HEK293 (cell line): ENCODE measurements at regions not wholly inside any gene's neighbourhood (a gene's known extent, or its start where the extent isn't known, plus 50 kb on each side); places are given as distances from the start of the nearest gene placed in this dataset.
"Not testable (repeated sequence)": the region's sequence is repeated elsewhere in the genome, so short reads cannot be mapped to it uniquely, and the experiment has no call there.

Source experiments
- CTCF ChIA-PET: fragments of 350-600 bp; formaldehyde crosslinking; extraction: SDS; loops from one replicate; lab custom pipeline; 2021; ENCODE audit warnings: antibody characterized with exemption; lab: Yijun Ruan, JAX
- POLR2A ChIA-PET: fragments of 300-600 bp; formaldehyde crosslinking; extraction: SDS; loops from one replicate; lab custom pipeline; 2020; ENCODE audit warnings: antibody characterized with exemption, inconsistent platforms; lab: Yijun Ruan, JAX
- H3K27ac ChIP-seq: fragments of 200-500 bp; sonication (Bioruptor generic); 2 replicates; pipeline ENCODE4 v1.5.1; 2014; ENCODE audit warnings: low read depth, low read length, control low read depth, inconsistent platforms; ENCODE audit errors: extremely low read depth
- H3K36me3 ChIP-seq, 2 experiments: fragments of 200-500 bp in 1 of 2; sonication (Bioruptor generic) in 1 of 2; 1 replicate in 1 of 2; 2 replicates in 1 of 2; pipeline ENCODE4 v1.5.1; 2014 to 2017; ENCODE audit warnings: inconsistent platforms in 2 of 2, low read length in 2 of 2; ENCODE audit not compliant: control insufficient read depth in 2 of 2, insufficient read depth in 1 of 2
- H3K4me1 ChIP-seq: fragments of 200-500 bp; sonication (Bioruptor generic); 2 replicates; pipeline ENCODE4 v1.5.1; 2014; ENCODE audit warnings: mild to moderate bottlenecking, low read length, inconsistent platforms; ENCODE audit not compliant: control insufficient read depth, insufficient read depth
- H3K4me3 ChIP-seq: 2 replicates; pipeline ENCODE4 v1.5.1; 2011; ENCODE audit warnings: low read depth, mild to moderate bottlenecking, control low read depth, low read length, moderate library complexity
- H3K9me3 ChIP-seq: fragments of 200-500 bp; sonication (Bioruptor generic); 2 replicates; pipeline ENCODE4 v1.5.1; 2014; ENCODE audit warnings: low read depth, low read length, inconsistent platforms; ENCODE audit not compliant: control insufficient read depth, insufficient read depth
- ATF2 ChIP-seq: fragments of 450-650 bp; formaldehyde crosslinking; IDR thresholded peaks from 2 replicates; pipeline ENCODE4 v1.5.1; 2016; ENCODE audit warnings: missing biosample characterization, missing genetic modification characterization, low read depth
- KLF10 ChIP-seq: fragments of 450-650 bp; IDR thresholded peaks from 2 replicates; pipeline ENCODE4 v1.5.1; 2018; ENCODE audit warnings: missing biosample characterization, mild to moderate bottlenecking, missing genetic modification characterization
- PRDM2 ChIP-seq: fragments of 450-650 bp; formaldehyde crosslinking; IDR thresholded peaks from 2 replicates; pipeline ENCODE4 v1.5.1; 2016; ENCODE audit warnings: missing biosample characterization, missing genetic modification characterization, borderline replicate concordance
- SCRT1 ChIP-seq: fragments of 450-650 bp; formaldehyde crosslinking; IDR thresholded peaks from 2 replicates; pipeline ENCODE4 v1.5.1; 2016; ENCODE audit warnings: missing biosample characterization, missing genetic modification characterization, borderline replicate concordance
- SCRT2 ChIP-seq: fragments of 450-650 bp; formaldehyde crosslinking; IDR thresholded peaks from 2 replicates; pipeline ENCODE4 v1.5.1; 2016; ENCODE audit warnings: missing biosample characterization, missing genetic modification characterization
- ZNF157 ChIP-seq: fragments of 450-650 bp; formaldehyde crosslinking; IDR thresholded peaks from 2 replicates; pipeline ENCODE4 v1.5.1; 2016; ENCODE audit warnings: missing biosample characterization, missing genetic modification characterization
- ZNF16 ChIP-seq: fragments of 450-650 bp; formaldehyde crosslinking; IDR thresholded peaks from 2 replicates; pipeline ENCODE4 v1.5.1; 2016; ENCODE audit warnings: low read depth, missing biosample characterization, missing genetic modification characterization
- ZNF2 ChIP-seq: fragments of 450-650 bp; formaldehyde crosslinking; IDR thresholded peaks from 2 replicates; pipeline ENCODE4 v1.5.1; 2016; ENCODE audit warnings: missing biosample characterization, missing genetic modification characterization
- ZNF510 ChIP-seq: fragments of 450-650 bp; formaldehyde crosslinking; IDR thresholded peaks from 2 replicates; pipeline ENCODE4 v1.5.1; 2018; ENCODE audit warnings: mild to moderate bottlenecking, missing genetic modification characterization, missing biosample characterization; ENCODE audit not compliant: insufficient replicate concordance
- ZNF548 ChIP-seq: fragments of 450-650 bp; formaldehyde crosslinking; IDR thresholded peaks from 2 replicates; pipeline ENCODE4 v1.5.1; 2016; ENCODE audit warnings: missing biosample characterization, missing genetic modification characterization
- ZNF560 ChIP-seq: fragments of 450-650 bp; formaldehyde crosslinking; IDR thresholded peaks from 2 replicates; pipeline ENCODE4 v1.5.1; 2017; ENCODE audit warnings: missing biosample characterization, missing genetic modification characterization, borderline replicate concordance
- ZNF629 ChIP-seq: fragments of 450-650 bp; formaldehyde crosslinking; IDR thresholded peaks from 2 replicates; pipeline ENCODE4 v1.5.1; 2017; ENCODE audit warnings: missing biosample characterization, missing genetic modification characterization
- ZNF76 ChIP-seq: fragments of 450-650 bp; formaldehyde crosslinking; IDR thresholded peaks from 2 replicates; pipeline ENCODE4; 2016; ENCODE audit warnings: low read depth, missing biosample characterization, missing genetic modification characterization, borderline replicate concordance
- ZNF768 ChIP-seq: fragments of 450-650 bp; formaldehyde crosslinking; IDR thresholded peaks from 2 replicates; pipeline ENCODE4 v1.5.1; 2018; ENCODE audit warnings: missing biosample characterization, mild to moderate bottlenecking, missing genetic modification characterization
- TF ChIP-seq, protein P1 (sequence below): fragments of 450-650 bp; formaldehyde crosslinking; IDR thresholded peaks from 2 replicates; pipeline ENCODE4 v1.5.1; 2016; ENCODE audit warnings: missing biosample characterization, missing genetic modification characterization

GRCh38 chr1:148366136-148366753 lies 116.9 kb downstream of the PPIAL4G start:
- H3K9me3 ChIP-seq, H3K4me1 ChIP-seq, H3K27ac ChIP-seq, H3K36me3 ChIP-seq, H3K4me3 ChIP-seq: not testable (repeated sequence)
- POLR2A ChIA-PET, result interaction anchor here (1.0 kb wide), 1 partner anchor 103 kb away, joined by 3 read pairs; no protein-coding TSS in a partner anchor
- TF ChIP-seq ZNF629 (peak; percentile 70; the same call in 1 of the 2 replicates), ATF2 (tag by site-specific recombination) (peak; percentile 70; the same call in 1 of the 2 replicates), SCRT2 (peak; percentile 70)
- CTCF ChIA-PET, result interaction anchor here (1.0 kb wide), 1 partner anchor 17 kb away, joined by 3 read pairs; no protein-coding TSS in a partner anchor

DNA sequence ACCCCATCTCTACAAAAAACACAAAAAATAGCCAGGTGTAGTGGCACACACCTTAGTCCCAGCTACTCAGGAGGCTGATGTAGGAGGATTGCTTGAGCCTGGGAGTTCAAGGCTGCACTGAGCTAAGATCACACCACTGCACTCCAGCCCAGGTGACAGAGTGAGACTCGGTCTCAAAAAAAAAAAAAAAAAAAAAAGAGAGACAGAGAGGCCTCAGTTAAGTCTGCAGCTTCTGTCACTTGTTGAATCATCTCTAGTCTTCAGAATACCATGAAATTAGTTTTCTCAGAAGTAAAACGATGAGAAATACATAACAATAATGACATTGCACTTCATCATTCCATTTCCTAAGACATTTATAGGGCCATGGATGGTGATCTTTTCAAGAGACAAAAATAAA lies 118.0 kb downstream of the PPIAL4G start:
- not testable (repeated sequence) for H3K27ac ChIP-seq, H3K36me3 ChIP-seq, H3K4me1 ChIP-seq, H3K9me3 ChIP-seq, H3K4me3 ChIP-seq
- ChIA-PET CTCF (interaction anchor here (0.5 kb wide), 1 partner anchor 654 kb away, joined by 3 read pairs; no protein-coding TSS in a partner anchor), POLR2A (interaction anchor here (0.9 kb wide), 1 partner anchor 23 kb away, joined by 3 read pairs; no protein-coding TSS in a partner anchor)
- TF ChIP-seq SCRT1, result 0 out of 2 replicates have a peak, but pooled peaks have one; percentile 55

DNA sequence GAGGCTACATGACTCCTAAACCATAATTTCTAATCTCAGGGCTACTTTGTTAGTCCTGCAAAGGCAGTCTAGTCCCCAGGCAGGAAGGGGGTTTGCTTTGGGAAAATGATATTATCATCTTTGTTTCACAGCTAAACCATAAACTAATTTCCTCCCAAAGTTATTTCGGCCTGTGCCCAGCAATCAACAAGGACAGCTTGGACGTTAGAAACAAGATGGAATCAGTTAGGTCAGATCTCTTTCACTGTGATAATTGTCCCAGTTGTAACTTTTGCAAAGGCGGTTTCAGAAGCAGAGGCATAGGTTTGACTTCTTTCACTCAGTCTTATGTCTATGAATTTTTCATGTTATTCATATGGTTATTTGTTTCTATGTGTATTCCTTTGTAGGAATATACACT lies 119.1 kb downstream of the PPIAL4G start:
- POLR2A ChIA-PET, result interaction anchor here (0.9 to 1.1 kb wide), 3 partner anchors 24 to 159 kb away, joined by 3 read pairs; no protein-coding TSS in a partner anchor
- H3K4me1 ChIP-seq, result not testable (repeated sequence)
- CTCF ChIA-PET, result interaction anchor here (0.6 kb wide), 2 partner anchors 97 to 151 kb away, joined by 3 read pairs; no protein-coding TSS in a partner anchor

DNA sequence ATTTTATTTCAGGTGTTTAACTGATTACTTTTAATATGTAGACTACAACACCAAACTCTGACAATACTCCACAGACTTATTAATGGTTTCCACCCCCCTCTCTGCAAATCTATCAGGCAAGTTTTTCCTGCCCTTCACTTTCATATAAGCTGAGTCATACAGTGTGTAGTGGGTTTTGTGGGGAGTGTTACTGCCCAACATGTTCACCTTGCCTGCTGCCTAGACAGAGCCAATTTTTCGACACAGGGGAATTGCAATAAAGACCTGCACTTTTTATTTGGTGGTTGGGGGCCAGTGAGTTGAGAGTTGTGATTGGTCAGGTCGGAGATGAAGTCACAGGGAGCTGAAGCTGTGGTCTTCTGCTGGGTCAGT lies 119.7 kb downstream of the PPIAL4G start:
- POLR2A ChIA-PET, result interaction anchor here (1.1 kb wide), 1 partner anchor 160 kb away, joined by 3 read pairs; no protein-coding TSS in a partner anchor
- no peak overlapping the region for H3K27ac ChIP-seq
- no peaks in the 10 kb centered on the region for H3K36me3 ChIP-seq
- H3K9me3 ChIP-seq, result no peaks in the 10 kb centered on the region
- CTCF ChIA-PET, result interaction anchor here (0.6 kb wide), 1 partner anchor 151 kb away, joined by 3 read pairs; no protein-coding TSS in a partner anchor
- H3K4me3 ChIP-seq, result no peak overlapping the region
- H3K4me1 ChIP-seq, result peaks cover 4% of the 10 kb centered on the region; the same call in 1 of the 2 replicates
- no peak for TF ChIP-seq ZNF2 (tag by site-specific recombination)
- no peak for TF ChIP-seq PRDM2 (tag by site-specific recombination)
- TF ChIP-seq ZNF510 (tag by site-specific recombination), result no peak
- TF ChIP-seq ZNF76 (tag by site-specific recombination), result no peak
- no peak for TF ChIP-seq ZNF560 (tag by site-specific recombination)
- no peak for TF ChIP-seq ZNF157
- TF ChIP-seq KLF10 (tag by site-specific recombination), result no peak
- TF ChIP-seq, protein P1, sequence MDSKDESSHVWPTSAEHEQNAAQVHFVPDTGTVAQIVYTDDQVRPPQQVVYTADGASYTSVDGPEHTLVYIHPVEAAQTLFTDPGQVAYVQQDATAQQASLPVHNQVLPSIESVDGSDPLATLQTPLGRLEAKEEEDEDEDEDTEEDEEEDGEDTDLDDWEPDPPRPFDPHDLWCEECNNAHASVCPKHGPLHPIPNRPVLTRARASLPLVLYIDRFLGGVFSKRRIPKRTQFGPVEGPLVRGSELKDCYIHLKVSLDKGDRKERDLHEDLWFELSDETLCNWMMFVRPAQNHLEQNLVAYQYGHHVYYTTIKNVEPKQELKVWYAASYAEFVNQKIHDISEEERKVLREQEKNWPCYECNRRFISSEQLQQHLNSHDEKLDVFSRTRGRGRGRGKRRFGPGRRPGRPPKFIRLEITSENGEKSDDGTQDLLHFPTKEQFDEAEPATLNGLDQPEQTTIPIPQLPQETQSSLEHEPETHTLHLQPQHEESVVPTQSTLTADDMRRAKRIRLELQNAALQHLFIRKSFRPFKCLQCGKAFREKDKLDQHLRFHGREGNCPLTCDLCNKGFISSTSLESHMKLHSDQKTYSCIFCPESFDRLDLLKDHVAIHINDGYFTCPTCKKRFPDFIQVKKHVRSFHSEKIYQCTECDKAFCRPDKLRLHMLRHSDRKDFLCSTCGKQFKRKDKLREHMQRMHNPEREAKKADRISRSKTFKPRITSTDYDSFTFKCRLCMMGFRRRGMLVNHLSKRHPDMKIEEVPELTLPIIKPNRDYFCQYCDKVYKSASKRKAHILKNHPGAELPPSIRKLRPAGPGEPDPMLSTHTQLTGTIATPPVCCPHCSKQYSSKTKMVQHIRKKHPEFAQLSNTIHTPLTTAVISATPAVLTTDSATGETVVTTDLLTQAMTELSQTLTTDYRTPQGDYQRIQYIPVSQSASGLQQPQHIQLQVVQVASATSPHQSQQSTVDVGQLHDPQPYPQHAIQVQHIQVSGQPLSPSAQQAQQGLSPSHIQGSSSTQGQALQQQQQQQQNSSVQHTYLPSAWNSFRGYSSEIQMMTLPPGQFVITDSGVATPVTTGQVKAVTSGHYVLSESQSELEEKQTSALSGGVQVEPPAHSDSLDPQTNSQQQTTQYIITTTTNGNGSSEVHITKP, result no peak
- no peak for TF ChIP-seq ZNF768
- TF ChIP-seq ZNF16 (tag by site-specific recombination), result no peak
- no peak for TF ChIP-seq ZNF548 (tag by site-specific recombination)

More for the DNA sequence above, 119.1 kb downstream of the PPIAL4G start:
- not testable (repeated sequence) for H3K4me3 ChIP-seq, H3K9me3 ChIP-seq, H3K27ac ChIP-seq, H3K36me3 ChIP-seq
